K562 (cell line): ENCODE measurements at regions not wholly inside any gene's neighbourhood (a gene's known extent, or its start where the extent isn't known, plus 50 kb on each side); places are given as distances from the start of the nearest gene placed in this dataset.

ENCODE experiments used
- ATAC-seq: fragments of 200-7000 bp; cut with Tn5 transposase; 3 replicates; pipeline ENCODE4 v1.9.1; 2020; ENCODE audit warnings: moderate library complexity
- BruUV-seq: library from RNA; stranded (reverse); fragments of 400-500 nt; replicated peaks from 2 replicates; lab custom pipeline; 2021; lab: Mats Ljungman, UMichigan
- CTCF ChIA-PET: fragments of 300-600 bp; formaldehyde crosslinking; extraction: SDS; loops from one replicate; lab custom pipeline; 2021; ENCODE audit warnings: low intra/inter-chr PET ratio; lab: Yijun Ruan, JAX
- POLR2A ChIA-PET: fragments of 300-600, 350-650 bp; sonication (Branson Sonifier 250); formaldehyde crosslinking; extraction: SDS; loops from one replicate; lab custom pipeline; 2021; ENCODE audit warnings: antibody characterized with exemption, inconsistent platforms; lab: Yijun Ruan, JAX
- DNase-seq, 4 experiments: peaks; one replicate each; pipeline versions ENCODE4 v3.0.0 to v3.0.0-alpha.2; 2011 to 2018; ENCODE audit warnings: low spot score in 3 of 4, mixed read lengths in 3 of 4; ENCODE audit errors: extremely low read depth in 1 of 4
- FAIRE-seq: peaks from 2 replicates; lab custom pipeline; 2011; peaks lifted over from hg19 to GRCh38; lab: Jason Lieb, UNC
- H2AFZ ChIP-seq: 2 replicates; pipeline ENCODE4 v1.6.0; 2011; ENCODE audit warnings: low read depth, low read length, control low read depth, inconsistent platforms
- H3K27ac ChIP-seq: fragments of 200-600 bp; 3 replicates; pipeline ENCODE4 v1.8.0; 2011; ENCODE audit warnings: low read depth, mild to moderate bottlenecking, control low read depth, inconsistent platforms, low read length, moderate library complexity, mixed read lengths; ENCODE audit errors: extremely low read depth
- H3K27me3 ChIP-seq, 2 experiments: fragments of 300-600 bp in 1 of 2; 2 replicates in 1 of 2; 3 replicates in 1 of 2; pipeline versions ENCODE4 v1.6.0 to v1.8.0; 2011; ENCODE audit warnings: inconsistent platforms in 2 of 2, low read length in 2 of 2, mild to moderate bottlenecking in 1 of 2, mixed read lengths in 1 of 2, moderate library complexity in 1 of 2; ENCODE audit not compliant: control insufficient read depth in 2 of 2, insufficient read depth in 2 of 2
- H3K36me3 ChIP-seq: fragments of 300-600 bp; 3 replicates; pipeline ENCODE4 v1.8.0; 2011; ENCODE audit warnings: mild to moderate bottlenecking, low read length, inconsistent platforms; ENCODE audit not compliant: control insufficient read depth, insufficient read depth
- H3K4me1 ChIP-seq, 2 experiments: fragments of 200-600 bp in 1 of 2; replicated peaks in 1 of 2; 2 replicates in 1 of 2; 3 replicates in 1 of 2; pipeline versions ENCODE4 v1.5.1 to v1.8.0; 2011; ENCODE audit warnings: inconsistent platforms in 2 of 2, low read length in 2 of 2, mild to moderate bottlenecking in 1 of 2, mixed read lengths in 1 of 2, moderate library complexity in 1 of 2; ENCODE audit not compliant: control insufficient read depth in 2 of 2, insufficient read depth in 2 of 2
- H3K4me2 ChIP-seq: 2 replicates; pipeline ENCODE4 v1.6.1; 2011; ENCODE audit warnings: low read length, control low read depth, inconsistent platforms, mixed read lengths; ENCODE audit not compliant: insufficient read depth
- H3K4me3 ChIP-seq: fragments of 200-600 bp; sonication (generic), shearing (Covaris generic); 2 replicates; pipeline ENCODE4 v1.5.1; 2016; ENCODE audit warnings: control low read depth, inconsistent platforms
- H3K79me2 ChIP-seq: fragments of 200-600 bp; 3 replicates; pipeline ENCODE4 v1.8.0; 2011; ENCODE audit warnings: low read length, inconsistent platforms; ENCODE audit not compliant: control insufficient read depth, insufficient read depth
- H3K9ac ChIP-seq, 2 experiments: 2 replicates each; pipeline versions ENCODE4 v1.6.0 to v1.6.1; 2011; ENCODE audit warnings: low read depth in 2 of 2, low read length in 2 of 2, control low read depth in 1 of 2, inconsistent platforms in 1 of 2, mild to moderate bottlenecking in 1 of 2, mixed read lengths in 1 of 2; ENCODE audit not compliant: insufficient read depth in 1 of 2
- H3K9me1 ChIP-seq: one replicate; pipeline ENCODE4 v1.6.0; 2011; ENCODE audit warnings: inconsistent platforms, mild to moderate bottlenecking, low read length, moderate library complexity; ENCODE audit not compliant: control insufficient read depth, insufficient read depth
- H3K9me3 ChIP-seq: replicated peaks from 2 replicates; pipeline ENCODE4 v1.5.1; 2011; ENCODE audit warnings: low read depth, low read length, inconsistent platforms; ENCODE audit not compliant: control insufficient read depth, insufficient read depth
- H4K20me1 ChIP-seq: replicated peaks from 2 replicates; pipeline ENCODE4 v1.6.1; 2011; ENCODE audit warnings: low read length, inconsistent platforms, mixed read lengths; ENCODE audit not compliant: control insufficient read depth, insufficient read depth
- CHD2 ChIP-seq: IDR thresholded peaks from 2 replicates; pipeline ENCODE4 v1.6.1; 2011; ENCODE audit warnings: low read depth, low read length
- DMBX1 ChIP-seq: fragments of 250-450 bp; sonication (Bioruptor Pico); IDR thresholded peaks from 2 replicates; pipeline ENCODE4 v1.8.0; 2022; ENCODE audit warnings: inconsistent platforms, mild to moderate bottlenecking, moderate library complexity, borderline replicate concordance
- ELK1 ChIP-seq: sonication (generic); formaldehyde crosslinking; IDR thresholded peaks from 2 replicates; pipeline ENCODE4 v1.8.1; 2022; ENCODE audit warnings: missing genetic modification reagents
- HCFC1 ChIP-seq: IDR thresholded peaks from 2 replicates; pipeline ENCODE4 v1.6.1; 2012; ENCODE audit warnings: low read depth, low read length, improper control_type of control experiment
- HDAC3 ChIP-seq: fragments of 450-650 bp; IDR thresholded peaks from 2 replicates; pipeline ENCODE4 v1.6.1; 2018; ENCODE audit warnings: borderline replicate concordance, mild to moderate bottlenecking, moderate library complexity; ENCODE audit not compliant: partially characterized antibody
- JUND ChIP-seq, 2 experiments: IDR thresholded peaks; 2 replicates in 1 of 2; 3 replicates in 1 of 2; pipeline ENCODE4 v1.6.1; 2011; ENCODE audit warnings: borderline replicate concordance in 2 of 2, low read depth in 2 of 2, low read length in 2 of 2, improper control_type of control experiment in 1 of 2, missing biosample characterization in 1 of 2, missing genetic modification characterization in 1 of 2, missing genetic modification reagents in 1 of 2
- LCOR ChIP-seq: sonication (generic); formaldehyde crosslinking; IDR thresholded peaks from 2 replicates; pipeline ENCODE4 v1.8.0; 2022; ENCODE audit warnings: mild to moderate bottlenecking, missing genetic modification reagents
- MIER1 ChIP-seq: fragments of 450-650 bp; IDR thresholded peaks from 2 replicates; pipeline ENCODE4 v1.6.1; 2016; ENCODE audit warnings: antibody characterized with exemption, mild to moderate bottlenecking, low read depth
- PREB ChIP-seq: sonication (generic); formaldehyde crosslinking; IDR thresholded peaks from 2 replicates; pipeline ENCODE4 v1.8.1; 2023; ENCODE audit warnings: mild to moderate bottlenecking, missing genetic modification reagents
- PTTG1 ChIP-seq: fragments of 450-650 bp; IDR thresholded peaks from 2 replicates; pipeline ENCODE4 v1.6.1; 2016; ENCODE audit warnings: low read depth, mild to moderate bottlenecking, missing genetic modification characterization, missing compliant biosample characterization
- SAP30 ChIP-seq: fragments of 200-600 bp; sonication (generic); IDR thresholded peaks from 2 replicates; pipeline ENCODE4 v1.6.1; 2012; ENCODE audit warnings: borderline replicate concordance, low read depth, mild to moderate bottlenecking, moderate library complexity, low read length, control low read depth, inconsistent platforms; ENCODE audit not compliant: insufficient read depth, poor library complexity, severe bottlenecking
- SIRT6 ChIP-seq: IDR thresholded peaks from one replicate; pipeline ENCODE4 v1.6.1; 2012; ENCODE audit warnings: low read depth, mild to moderate bottlenecking, control low read depth, inconsistent platforms, low read length, moderate library complexity
- WHSC1 ChIP-seq: IDR thresholded peaks from one replicate; pipeline ENCODE4 v1.6.1; 2012; ENCODE audit warnings: low read length, control low read depth, inconsistent platforms
- ZBTB8A ChIP-seq: fragments of 450-650 bp; IDR thresholded peaks from 2 replicates; pipeline ENCODE4 v1.6.1; 2018; ENCODE audit warnings: mild to moderate bottlenecking, moderate library complexity; ENCODE audit not compliant: partially characterized antibody
- ZNF12 ChIP-seq: sonication (generic); formaldehyde crosslinking; IDR thresholded peaks from 2 replicates; pipeline ENCODE4 v1.4.0; 2020; ENCODE audit warnings: mild to moderate bottlenecking, missing genetic modification reagents
- ZNF232 ChIP-seq: sonication (generic); formaldehyde crosslinking; IDR thresholded peaks from 2 replicates; pipeline ENCODE4 v1.8.0; 2022; ENCODE audit warnings: mild to moderate bottlenecking, missing genetic modification reagents
- ZNF431 ChIP-seq: sonication (generic); formaldehyde crosslinking; IDR thresholded peaks from 2 replicates; pipeline ENCODE4 v1.8.0; 2022; ENCODE audit warnings: mild to moderate bottlenecking, missing genetic modification reagents
- ZNF780A ChIP-seq: fragments of 250-450 bp; sonication (Bioruptor Pico); IDR thresholded peaks from 2 replicates; pipeline ENCODE4 v1.5.0; 2021; ENCODE audit warnings: mild to moderate bottlenecking
- WGBS: fragments of 100-300 bp; shearing (Covaris generic); methylation state at CpG from one replicate; pipeline ENCODE4 v1.1.6; 2016; ENCODE audit warnings: low coverage, mixed read lengths; ENCODE audit not compliant: insufficient coverage; ENCODE audit errors: missing lambda C conversion rate; 5-methylcytosine and 5-hydroxymethylcytosine counted together
- in situ Hi-C: fragments of 300-500 bp; cut with MboI; formaldehyde crosslinking; loops from 4 replicates; pipeline ENCODE4 v1.15.0; 2018; ENCODE audit warnings: inconsistent platforms, mixed read lengths
- intact Hi-C: fragments of 100-400 bp; cut with micrococcal nuclease; formaldehyde crosslinking; loops from 2 replicates; pipeline ENCODE4 v1.14.2; 2022

GRCh38 chr7:1352656-1353271, 106.5 kb downstream of the MICALL2 start (continued):
- TF ChIP-seq ZNF431 (CRISPR knock-in tag) (no peak), PTTG1 (no peak), MIER1 (no peak), SAP30 (no peak)

- in situ Hi-C loops, result no loop called here
- no peak overlapping the region for H2AFZ ChIP-seq
- no TSS peak for BruUV-seq
- no peak for ATAC-seq
- H4K20me1 ChIP-seq, result no peaks in the 10 kb centered on the region; the same call in 1 of the 2 replicates
- no peak overlapping the region for H3K9ac ChIP-seq
- POLR2A ChIA-PET, result interaction anchor here (1.3 kb wide), 1 partner anchor 133 kb away, joined by 3 read pairs; no protein-coding TSS in a partner anchor
- CTCF ChIA-PET, result no interaction called here
- no peaks in the 10 kb centered on the region for H3K9me3 ChIP-seq
- peaks cover 0 to 12% of the 10 kb centered on the region in 2 experiments; a peak in 1 of 5 replicates for H3K4me1 ChIP-seq
- no peak for FAIRE-seq
- H3K27ac ChIP-seq, result no peak overlapping the region
- H3K9me1 ChIP-seq, result no peaks in the 10 kb centered on the region
- no peak overlapping the region for H3K4me2 ChIP-seq
- H3K79me2 ChIP-seq, result no peaks in the 10 kb centered on the region
- no peak overlapping the region for H3K4me3 ChIP-seq
- intact Hi-C loops, result no loop called here
- WGBS, result 1% methylated on average over 30 of the region's 32 CpGs
- no peak for DNase-seq
- H3K27me3 ChIP-seq, result peaks cover 28 to 55% of the 10 kb centered on the region in 2 experiments
- H3K36me3 ChIP-seq, result no peaks in the 10 kb centered on the region
- TF ChIP-seq ZNF780A (CRISPR knock-in tag) (no peak), ZNF12 (CRISPR knock-in tag) (no peak), HDAC3 (no peak), CHD2 (no peak), SIRT6 (no peak), SAP30 (no peak), ZBTB8A (no peak), JUND (IDR thresholded peaks at IDR 0.05; ENCODE audit: borderline replicate concordance, low read depth, low read length) (no peak), JUND (tag; IDR thresholded peaks at IDR 0.05; ENCODE audit: borderline replicate concordance, low read depth, low read length) (no peak), LCOR (CRISPR knock-in tag) (no peak), WHSC1 (no peak), DMBX1 (CRISPR knock-in tag) (no peak), PREB (CRISPR knock-in tag) (no peak), HCFC1 (no peak), ZNF232 (CRISPR knock-in tag) (no peak), ELK1 (no peak)
Measured at GRCh38 chr7:1354661-1355567, 104.4 kb downstream of the MICALL2 start.
